ENCODE measurements at regions not wholly inside any gene's neighbourhood (a gene's known extent, or its start where the extent isn't known, plus 50 kb on each side); places are given as distances from the start of the nearest gene placed in this dataset.
A peak's percentile ranks its signal among the peaks of the same experiment; 100 is the strongest.

DNA sequence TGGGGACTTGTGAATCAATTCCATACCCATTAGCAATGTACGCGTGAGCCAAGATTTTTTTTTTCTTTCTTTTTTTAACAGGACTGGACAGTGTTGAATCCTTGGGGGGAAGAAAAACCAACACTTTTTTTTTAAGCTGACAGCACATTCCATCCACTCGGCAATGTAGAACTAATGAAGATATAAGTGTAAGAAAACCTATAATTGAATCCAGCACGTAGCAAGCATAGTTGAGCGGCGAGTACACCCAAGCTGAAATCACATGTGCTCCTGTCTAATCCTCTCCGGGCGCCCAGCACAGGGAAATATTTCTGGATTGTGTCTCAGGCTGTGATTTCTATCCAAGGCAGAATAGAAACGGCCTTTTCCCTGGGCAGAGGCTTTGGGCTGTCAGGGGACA is 118.2 kb downstream of the BOD1 start:
- peak; percentile 52; the same call in 1 of the 2 replicates for TF ChIP-seq TEAD4 (IDR thresholded peaks at IDR 0.05)
- no peak for TF ChIP-seq EP300 (IDR thresholded peaks at IDR 0.05; ENCODE audit: borderline replicate concordance)

- no peak for TF ChIP-seq CREB1 (IDR thresholded peaks at IDR 0.05; ENCODE audit: low read depth)
- TF ChIP-seq, protein P1, sequence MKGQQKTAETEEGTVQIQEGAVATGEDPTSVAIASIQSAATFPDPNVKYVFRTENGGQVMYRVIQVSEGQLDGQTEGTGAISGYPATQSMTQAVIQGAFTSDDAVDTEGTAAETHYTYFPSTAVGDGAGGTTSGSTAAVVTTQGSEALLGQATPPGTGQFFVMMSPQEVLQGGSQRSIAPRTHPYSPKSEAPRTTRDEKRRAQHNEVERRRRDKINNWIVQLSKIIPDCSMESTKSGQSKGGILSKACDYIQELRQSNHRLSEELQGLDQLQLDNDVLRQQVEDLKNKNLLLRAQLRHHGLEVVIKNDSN (IDR thresholded peaks at IDR 0.05), result no peak
- no peak for TF ChIP-seq TCF12 (IDR thresholded peaks at IDR 0.05; ENCODE audit: low read depth)
- no peak for TF ChIP-seq YY1 (IDR thresholded peaks at IDR 0.05; ENCODE audit: low read depth)
- TF ChIP-seq TAF1 (IDR thresholded peaks at IDR 0.05; ENCODE audit: low read depth), result no peak
These were observed 118.8 kb downstream of the BOD1 start for GRCh38 chr5:173497685-173498084.

- TF ChIP-seq TEAD4 (IDR thresholded peaks at IDR 0.05) (no peak), NFIC (IDR thresholded peaks at IDR 0.05) (no peak), TCF12 (IDR thresholded peaks at IDR 0.05; ENCODE audit: low read depth) (no peak), EP300 (IDR thresholded peaks at IDR 0.05; ENCODE audit: borderline replicate concordance) (no peak), MAX (IDR thresholded peaks at IDR 0.05) (no peak), RAD21 (IDR thresholded peaks at IDR 0.05; ENCODE audit: low read depth) (no peak), ZBTB7A (IDR thresholded peaks at IDR 0.05; ENCODE audit: low read depth) (no peak), TAF1 (IDR thresholded peaks at IDR 0.05; ENCODE audit: low read depth) (no peak), EGR1 (IDR thresholded peaks at IDR 0.05) (no peak), CREB1 (IDR thresholded peaks at IDR 0.05; ENCODE audit: low read depth) (no peak), CEBPB (IDR thresholded peaks at IDR 0.05) (no peak), FOXM1 (IDR thresholded peaks at IDR 0.05; ENCODE audit: borderline replicate concordance, low read depth) (no peak), YY1 (IDR thresholded peaks at IDR 0.05; ENCODE audit: low read depth) (no peak), REST (IDR thresholded peaks at IDR 0.05; ENCODE audit: low read depth) (no peak)
- TF ChIP-seq, protein P1 (IDR thresholded peaks at IDR 0.05), result no peak
These were observed 119.6 kb downstream of the BOD1 start for GRCh38 chr5:173496883-173497255.

DNA sequence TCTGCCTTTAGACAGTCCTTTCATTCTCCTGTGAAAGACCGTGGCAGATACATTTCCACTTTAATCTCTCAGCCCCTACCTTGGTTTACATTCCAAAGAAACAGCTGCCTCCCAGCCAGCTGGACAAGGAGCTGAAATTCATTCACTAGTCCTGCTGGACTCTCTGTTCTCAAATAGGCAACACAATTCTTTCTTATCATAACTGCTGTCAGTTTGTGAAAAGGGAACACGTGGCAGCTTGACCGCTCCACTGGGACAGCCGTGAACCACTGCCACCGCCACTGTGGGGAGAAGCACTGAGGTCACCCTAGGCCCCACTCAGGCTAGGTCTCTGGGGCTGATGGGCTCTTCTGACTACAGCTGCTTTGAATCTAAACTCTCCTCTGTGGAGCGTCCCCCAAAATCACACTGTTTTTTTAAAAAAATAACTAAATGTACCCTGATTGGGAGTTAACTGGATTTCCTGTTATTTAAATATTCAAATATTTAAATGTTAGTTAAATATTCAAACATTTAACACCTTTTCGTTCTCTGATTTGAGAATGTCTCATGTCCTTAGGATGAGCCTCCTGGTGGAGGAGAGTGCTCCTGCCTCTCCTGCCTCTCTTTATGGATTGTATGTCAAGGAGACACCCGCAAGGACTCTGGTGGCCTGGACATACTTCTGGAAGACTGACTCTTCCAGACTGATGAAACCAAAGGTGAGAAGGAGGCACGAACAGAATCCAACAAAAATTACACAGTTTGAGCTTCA is 120.1 kb downstream of the BOD1 start:
- TF ChIP-seq TCF12 (IDR thresholded peaks at IDR 0.05; ENCODE audit: low read depth) (no peak), EP300 (IDR thresholded peaks at IDR 0.05; ENCODE audit: borderline replicate concordance) (no peak), YY1 (IDR thresholded peaks at IDR 0.05; ENCODE audit: low read depth) (no peak), ZBTB7A (IDR thresholded peaks at IDR 0.05; ENCODE audit: low read depth) (no peak), NFIC (IDR thresholded peaks at IDR 0.05) (no peak), MAX (IDR thresholded peaks at IDR 0.05) (no peak), TEAD4 (IDR thresholded peaks at IDR 0.05) (no peak), CEBPB (IDR thresholded peaks at IDR 0.05) (no peak), RAD21 (IDR thresholded peaks at IDR 0.05; ENCODE audit: low read depth) (no peak), EGR1 (IDR thresholded peaks at IDR 0.05) (no peak), FOXM1 (IDR thresholded peaks at IDR 0.05; ENCODE audit: borderline replicate concordance, low read depth) (no peak), CREB1 (IDR thresholded peaks at IDR 0.05; ENCODE audit: low read depth) (no peak), REST (IDR thresholded peaks at IDR 0.05; ENCODE audit: low read depth) (no peak), TAF1 (IDR thresholded peaks at IDR 0.05; ENCODE audit: low read depth) (no peak)
- TF ChIP-seq, protein P1 (IDR thresholded peaks at IDR 0.05), result no peak

DNA sequence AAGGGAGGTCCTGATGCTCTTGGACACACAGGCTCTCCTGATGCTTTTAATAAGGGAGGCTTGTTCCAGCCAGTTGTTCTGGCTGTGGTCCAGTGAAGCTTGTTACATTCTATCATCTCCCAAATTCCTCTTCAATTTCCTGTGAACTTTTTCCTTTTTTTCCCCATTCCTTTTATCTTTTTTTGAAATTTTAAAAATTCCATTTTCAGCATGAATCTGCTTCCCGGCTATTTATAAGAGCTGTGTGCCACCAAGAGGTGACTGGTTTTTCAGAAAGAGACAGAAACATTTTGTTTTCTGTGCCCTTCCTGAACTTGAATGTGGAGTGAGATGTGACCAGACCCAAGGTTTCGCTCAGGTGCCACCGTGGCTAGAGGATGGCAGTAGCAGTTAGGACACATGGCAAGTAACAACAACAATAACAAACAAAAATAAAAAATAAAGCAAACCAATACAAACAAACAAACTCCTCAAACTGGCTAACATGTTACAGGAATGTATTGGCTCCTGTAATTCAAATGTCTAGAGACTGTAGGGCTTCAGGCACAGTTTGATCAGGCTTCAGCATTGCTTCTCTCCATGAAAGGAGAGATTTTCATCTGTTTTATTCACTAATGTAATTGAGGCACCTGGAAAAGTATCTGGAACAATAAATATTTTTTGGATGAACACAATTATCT is 121.1 kb downstream of the BOD1 start:
- no peak for TF ChIP-seq YY1 (IDR thresholded peaks at IDR 0.05; ENCODE audit: low read depth)
- no peak for TF ChIP-seq TAF1 (IDR thresholded peaks at IDR 0.05; ENCODE audit: low read depth)
- no peak for TF ChIP-seq REST (IDR thresholded peaks at IDR 0.05; ENCODE audit: low read depth)
- no peak for TF ChIP-seq TCF12 (IDR thresholded peaks at IDR 0.05; ENCODE audit: low read depth)
- no peak for TF ChIP-seq FOXM1 (IDR thresholded peaks at IDR 0.05; ENCODE audit: borderline replicate concordance, low read depth)
- TF ChIP-seq EP300 (IDR thresholded peaks at IDR 0.05; ENCODE audit: borderline replicate concordance), result no peak
- TF ChIP-seq CEBPB (IDR thresholded peaks at IDR 0.05), result no peak
- TF ChIP-seq EGR1 (IDR thresholded peaks at IDR 0.05), result no peak
- TF ChIP-seq, protein P1 (IDR thresholded peaks at IDR 0.05), result no peak
- TF ChIP-seq ZBTB7A (IDR thresholded peaks at IDR 0.05; ENCODE audit: low read depth), result no peak
- TF ChIP-seq RAD21 (IDR thresholded peaks at IDR 0.05; ENCODE audit: low read depth), result no peak
